Gastroesophageal sphincter (tissue), 3 donors: ENCODE measurements at regions not wholly inside any gene's neighbourhood (a gene's known extent, or its start where the extent isn't known, plus 50 kb on each side); places are given as distances from the start of the nearest gene placed in this dataset.

Source experiments
- CTCF ChIP-seq, 4 experiments: fragments of 200-600 bp in 2 of 4; fragments of 450-650 bp in 2 of 4; sonication (generic) in 1 of 4; IDR thresholded peaks; one replicate each; pipeline ENCODE4 v1.5.1; 2017 to 2019; ENCODE audit warnings: antibody characterized with exemption in 4 of 4, mild to moderate bottlenecking in 2 of 4, moderate library complexity in 2 of 4
- POLR2A ChIP-seq, 2 donors: fragments of 450-650 bp; IDR thresholded peaks; one replicate each; pipeline ENCODE4 v1.6.1; 2017; ENCODE audit warnings: antibody characterized with exemption in 2 of 2, mild to moderate bottlenecking in 2 of 2, moderate library complexity in 1 of 2
- POLR2AphosphoS5 ChIP-seq: sonication (generic); formaldehyde crosslinking; IDR thresholded peaks from one replicate; pipeline ENCODE4 v1.6.1; 2017; ENCODE audit warnings: antibody characterized with exemption

GRCh38 chr6:9862603-9863167, 552.2 kb downstream of the TFAP2A start:
- no peak for TF ChIP-seq CTCF (IDR thresholded peaks at IDR 0.05)
- no peak for TF ChIP-seq POLR2AphosphoS5
- TF ChIP-seq POLR2A (IDR thresholded peaks at IDR 0.05) = no peak
